Neural cell (in vitro differentiated cells): ENCODE measurements at regions not wholly inside any gene's neighbourhood (a gene's known extent, or its start where the extent isn't known, plus 50 kb on each side); places are given as distances from the start of the nearest gene placed in this dataset.

Source experiments
- CTCF ChIP-seq: fragments of 450-650 bp; IDR thresholded peaks from 2 replicates; pipeline ENCODE4 v1.5.1; 2014; ENCODE audit warnings: antibody characterized with exemption, mild to moderate bottlenecking, moderate library complexity; ENCODE audit not compliant: poor library complexity, severe bottlenecking
- EP300 ChIP-seq: fragments of 450-650 bp; conservative IDR thresholded peaks from 2 replicates; pipeline ENCODE4 v1.6.1; 2014; ENCODE audit warnings: antibody characterized with exemption, mild to moderate bottlenecking, moderate library complexity; ENCODE audit not compliant: poor library complexity, severe bottlenecking
- POLR2AphosphoS5 ChIP-seq: IDR thresholded peaks from 2 replicates; pipeline ENCODE4 v1.6.1; 2012
- RAD21 ChIP-seq: fragments of 450-650 bp; conservative IDR thresholded peaks from 2 replicates; pipeline ENCODE4 v1.6.1; 2014; ENCODE audit warnings: antibody characterized with exemption, mild to moderate bottlenecking, moderate library complexity
- SMC3 ChIP-seq: fragments of 450-650 bp; conservative IDR thresholded peaks from 2 replicates; pipeline ENCODE4 v1.6.1; 2014; ENCODE audit warnings: antibody characterized with exemption, mild to moderate bottlenecking, moderate library complexity; ENCODE audit not compliant: poor library complexity

- TF ChIP-seq CTCF (no peak), POLR2AphosphoS5 (no peak), SMC3 (no peak), EP300 (no peak), RAD21 (no peak)
Measured at GRCh38 chr2:65779021-65779420, 346.6 kb upstream of the SPRED2 start.
